Right lobe of liver (tissue), 4 donors: ENCODE measurements at regions not wholly inside any gene's neighbourhood (a gene's known extent, or its start where the extent isn't known, plus 50 kb on each side); places are given as distances from the start of the nearest gene placed in this dataset.

ENCODE experiments used
- CTCF ChIP-seq, 4 donors: fragments of 200-600 bp in 3 of 4; fragments of 450-650 bp in 1 of 4; IDR thresholded peaks; one replicate each; pipeline versions ENCODE4 v1.5.1 to v1.8.0; 2016 to 2022; ENCODE audit warnings: antibody characterized with exemption in 4 of 4, mild to moderate bottlenecking in 2 of 4
- POLR2A ChIP-seq: fragments of 450-650 bp; IDR thresholded peaks from one replicate; pipeline ENCODE4 v1.6.1; 2017; ENCODE audit warnings: antibody characterized with exemption, mild to moderate bottlenecking
- donor health status: DM: no; HTN: no; CAD: no.
- donor health status: DM: no; HTN: no; CAD: no.
- donor health status: DM: no; HTN: yes; CAD: no.

- no peak for TF ChIP-seq CTCF (IDR thresholded peaks at IDR 0.05)
- TF ChIP-seq POLR2A = no peak
These were observed 51.4 kb downstream of the NALF2 start for GRCh38 chrX:69555481-69556041.
